Stomach (tissue), 8 donors: ENCODE measurements at regions not wholly inside any gene's neighbourhood (a gene's known extent, or its start where the extent isn't known, plus 50 kb on each side); places are given as distances from the start of the nearest gene placed in this dataset.
A peak's percentile ranks its signal among the peaks of the same experiment; 100 is the strongest.

Experiments used
- DNase-seq, 2 donors: peaks; one replicate each; pipeline versions ENCODE4 v3.0.0 to v3.0.0-alpha.2; 2013 to 2019
- H3K27ac ChIP-seq, 5 donors: fragments of 200-600 bp in 4 of 5; sonication (generic) in 4 of 5; one replicate each; pipeline ENCODE4 v1.5.1; 2013 to 2019; ENCODE audit warnings: mild to moderate bottlenecking in 1 of 5, moderate library complexity in 1 of 5
- H3K27me3 ChIP-seq, 3 donors: fragments of 200-600 bp; sonication (generic); one replicate each; pipeline ENCODE4 v1.5.1; 2017 to 2019; ENCODE audit warnings: mixed run types in 1 of 3
- H3K36me3 ChIP-seq, 4 donors: fragments of 200-600 bp; sonication (generic); 1 replicate in 3 of 4; 2 replicates in 1 of 4; pipeline ENCODE4 v1.5.1; 2016 to 2019
- H3K4me1 ChIP-seq, 4 donors: fragments of 200-600 bp; sonication (generic); one replicate each; pipeline ENCODE4 v1.5.1; 2016 to 2019
- H3K4me3 ChIP-seq, 4 donors: fragments of 200-600 bp; sonication (generic) in 3 of 4; one replicate each; pipeline ENCODE4 v1.5.1; 2016 to 2019; ENCODE audit warnings: mild to moderate bottlenecking in 1 of 4
- H3K9me3 ChIP-seq, 4 donors: fragments of 200-600 bp; sonication (generic); one replicate each; pipeline ENCODE4 v1.5.1; 2016 to 2019
- EP300 ChIP-seq: sonication (generic); formaldehyde crosslinking; IDR thresholded peaks from one replicate; pipeline ENCODE4 v1.6.1; 2017; ENCODE audit warnings: antibody characterized with exemption
- POLR2A ChIP-seq, 4 donors: fragments of 450-650 bp; IDR thresholded peaks; one replicate each; pipeline ENCODE4 v1.6.1; 2016; ENCODE audit warnings: antibody characterized with exemption in 4 of 4, control low read depth in 2 of 4, mild to moderate bottlenecking in 1 of 4, moderate library complexity in 1 of 4
- POLR2AphosphoS5 ChIP-seq, 3 donors: sonication (generic); formaldehyde crosslinking; IDR thresholded peaks; one replicate each; pipeline ENCODE4 v1.6.1; 2016; ENCODE audit warnings: antibody characterized with exemption in 3 of 3
- WGBS, 5 donors: extraction: QIAGEN DNeasy Blood & Tissue Kit in 3 of 5; methylation state at CpG; one replicate each; pipeline versions ENCODE4 v1.1.5 to v1.1.7; 2013 to 2018; 5-methylcytosine and 5-hydroxymethylcytosine counted together
- intact Hi-C: fragments of 100-400 bp; cut with DNase I; formaldehyde crosslinking; loops from one replicate; pipeline ENCODE4 v1.15.1; 2023; ENCODE audit warnings: low total_unique reads
- TF ChIP-seq, protein P1 (sequence below), 7 experiments: fragments of 450-650 bp in 4 of 7; fragments of 200-600 bp in 3 of 7; sonication (generic) in 3 of 7; IDR thresholded peaks; one replicate each; pipeline ENCODE4 v1.5.1; 2016 to 2019; ENCODE audit warnings: antibody characterized with exemption in 7 of 7, control low read depth in 2 of 7, mild to moderate bottlenecking in 1 of 7
- donor health status: healthy with polysubstance abuse.
- donor health status: Bipolar disorder and iron deficiency.
- donor health status: healthy.

DNA sequence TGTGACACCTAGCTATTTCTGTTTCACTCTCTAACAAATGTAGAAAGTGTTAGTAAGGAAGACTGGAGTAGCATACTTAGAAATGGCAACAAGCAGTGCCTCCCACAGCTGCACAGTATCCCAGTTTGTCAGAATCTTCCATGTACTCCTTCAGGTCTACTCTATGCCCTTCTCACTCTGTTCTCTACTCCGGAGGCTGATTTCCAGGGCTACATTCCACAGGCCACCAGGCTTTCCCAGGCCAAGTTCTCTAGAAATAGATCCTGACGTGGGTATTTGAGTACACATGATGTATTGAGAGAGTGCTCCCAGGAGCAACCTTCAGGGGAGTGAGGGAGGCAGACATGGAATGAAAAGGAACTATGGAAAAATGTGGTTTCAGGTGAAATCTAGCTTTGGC lies 177.3 kb upstream of the GK2 start:
- Histone ChIP-seq H3K9me3 (no peaks in the 10 kb centered on the region), H3K27me3 (no peaks in the 10 kb centered on the region), H3K36me3 (no peaks in the 10 kb centered on the region), H3K4me1 (peaks cover 0 to 15% (median 2%) of the 10 kb centered on the region in 4 donors), H3K27ac (peak overlapping the region in 2 of 5 donors; percentile 0 to 60), H3K4me3 (no peak overlapping the region)
- peak in 1 of 3 donors; percentile 19 for TF ChIP-seq POLR2AphosphoS5 (IDR thresholded peaks at IDR 0.05)
- no peak for TF ChIP-seq POLR2A (IDR thresholded peaks at IDR 0.05)
- WGBS, 5 donors, result 56 to 84% (median 83%) methylated on average over 2 of the region's 2 CpGs
- DNase-seq, result no peak
- intact Hi-C loops, result no loop called here

GRCh38 chr4:79584902-79585301 lies 176.9 kb upstream of the GK2 start:
- intact Hi-C loops, result no loop called here
- Histone ChIP-seq H3K27me3 (no peaks in the 10 kb centered on the region), H3K36me3 (no peaks in the 10 kb centered on the region), H3K27ac (peak overlapping the region in 2 of 5 donors; percentile 0 to 60), H3K4me3 (no peak overlapping the region), H3K9me3 (no peaks in the 10 kb centered on the region), H3K4me1 (peaks cover 0 to 13% (median 0%) of the 10 kb centered on the region in 4 donors)
- no peak for DNase-seq
- WGBS, 5 donors, result 49 to 77% (median 66%) methylated on average over 3 of the region's 3 CpGs
- TF ChIP-seq POLR2AphosphoS5 (IDR thresholded peaks at IDR 0.05) (peak in 1 of 3 donors; percentile 6), EP300 (no peak)

DNA sequence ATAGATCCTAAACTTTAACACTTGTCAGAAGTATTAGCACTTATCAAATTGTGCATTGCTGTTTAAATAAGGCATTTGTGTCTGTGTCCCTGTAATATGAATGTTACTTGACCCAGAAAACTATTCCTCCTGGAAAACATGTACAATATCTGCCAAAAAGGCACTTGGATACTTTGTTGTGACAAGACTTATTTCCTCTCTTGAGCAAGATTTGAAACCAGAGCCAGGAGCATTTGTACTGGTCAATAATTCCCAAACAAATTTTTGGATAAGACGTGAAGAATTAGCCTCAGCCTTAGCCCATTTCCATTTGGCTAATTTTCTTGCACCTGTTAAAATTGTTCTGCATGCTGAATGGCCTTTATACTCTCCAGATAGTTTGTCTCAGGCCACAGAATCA lies 176.3 kb upstream of the GK2 start:
- TF ChIP-seq POLR2AphosphoS5 (IDR thresholded peaks at IDR 0.05), result peak in 1 of 3 donors; percentile 48
- TF ChIP-seq EP300, result no peak
- TF ChIP-seq POLR2A (IDR thresholded peaks at IDR 0.05), result no peak
- 64 to 91% (median 70%) methylated on average over 1 of the region's 1 CpG for WGBS, 5 donors
- Histone ChIP-seq H3K27me3 (no peaks in the 10 kb centered on the region), H3K9me3 (no peaks in the 10 kb centered on the region), H3K4me3 (no peak overlapping the region), H3K27ac (peak overlapping the region in 2 of 5 donors; percentile 0 to 60), H3K36me3 (no peaks in the 10 kb centered on the region), H3K4me1 (peaks cover 0 to 13% (median 0%) of the 10 kb centered on the region in 4 donors)
- no peak for DNase-seq
- intact Hi-C loops, result no loop called here

- 78 to 97% (median 90%) methylated on average over 3 of the region's 3 CpGs for WGBS, 5 donors
- no peak for DNase-seq
- Histone ChIP-seq H3K4me3 (no peak overlapping the region), H3K27me3 (no peaks in the 10 kb centered on the region), H3K4me1 (peaks cover 0 to 15% (median 4%) of the 10 kb centered on the region in 4 donors), H3K9me3 (no peaks in the 10 kb centered on the region), H3K36me3 (no peaks in the 10 kb centered on the region), H3K27ac (no peak overlapping the region)
- intact Hi-C loops, result no loop called here
- TF ChIP-seq, protein P1, sequence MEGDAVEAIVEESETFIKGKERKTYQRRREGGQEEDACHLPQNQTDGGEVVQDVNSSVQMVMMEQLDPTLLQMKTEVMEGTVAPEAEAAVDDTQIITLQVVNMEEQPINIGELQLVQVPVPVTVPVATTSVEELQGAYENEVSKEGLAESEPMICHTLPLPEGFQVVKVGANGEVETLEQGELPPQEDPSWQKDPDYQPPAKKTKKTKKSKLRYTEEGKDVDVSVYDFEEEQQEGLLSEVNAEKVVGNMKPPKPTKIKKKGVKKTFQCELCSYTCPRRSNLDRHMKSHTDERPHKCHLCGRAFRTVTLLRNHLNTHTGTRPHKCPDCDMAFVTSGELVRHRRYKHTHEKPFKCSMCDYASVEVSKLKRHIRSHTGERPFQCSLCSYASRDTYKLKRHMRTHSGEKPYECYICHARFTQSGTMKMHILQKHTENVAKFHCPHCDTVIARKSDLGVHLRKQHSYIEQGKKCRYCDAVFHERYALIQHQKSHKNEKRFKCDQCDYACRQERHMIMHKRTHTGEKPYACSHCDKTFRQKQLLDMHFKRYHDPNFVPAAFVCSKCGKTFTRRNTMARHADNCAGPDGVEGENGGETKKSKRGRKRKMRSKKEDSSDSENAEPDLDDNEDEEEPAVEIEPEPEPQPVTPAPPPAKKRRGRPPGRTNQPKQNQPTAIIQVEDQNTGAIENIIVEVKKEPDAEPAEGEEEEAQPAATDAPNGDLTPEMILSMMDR (IDR thresholded peaks at IDR 0.05), result no peak
Measured at GRCh38 chr4:79578606-79579005, 170.6 kb upstream of the GK2 start.

DNA sequence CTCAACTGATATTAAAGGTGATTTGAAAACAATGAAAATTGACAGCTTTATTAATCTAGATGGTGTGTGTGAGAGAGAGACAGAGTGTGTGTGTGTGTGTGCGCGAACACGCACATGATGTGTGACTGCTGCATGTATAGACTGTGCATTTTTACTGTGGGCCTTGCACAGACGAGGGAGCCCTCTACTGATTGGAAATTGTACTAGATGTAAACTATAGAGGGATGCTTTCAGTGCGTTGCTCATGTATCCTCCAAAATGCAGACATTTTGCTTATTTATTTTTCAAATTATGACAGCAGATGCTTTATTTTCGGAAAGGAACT lies 168.4 kb upstream of the GK2 start:
- intact Hi-C loops, result no loop called here
- DNase-seq, result peak in 1 of 2 donors; percentile 74
- Histone ChIP-seq H3K4me1 (peaks cover 0 to 15% (median 4%) of the 10 kb centered on the region in 4 donors), H3K9me3 (no peaks in the 10 kb centered on the region), H3K27ac (peak overlapping the region in 1 of 5 donors; percentile 56), H3K4me3 (no peak overlapping the region), H3K36me3 (no peaks in the 10 kb centered on the region), H3K27me3 (no peaks in the 10 kb centered on the region)
- WGBS, 5 donors, result 28 to 46% (median 34%) methylated on average over 6 of the region's 6 CpGs
- TF ChIP-seq, protein P1 (IDR thresholded peaks at IDR 0.05), result peak in 4 of 7 experiments; percentile 16 to 22 (median 20)
- TF ChIP-seq POLR2AphosphoS5 (IDR thresholded peaks at IDR 0.05), result no peak

GRCh38 chr4:79575709-79576428 lies 167.8 kb upstream of the GK2 start:
- Histone ChIP-seq H3K27ac (peak overlapping the region in 3 of 5 donors; percentile 40 to 56 (median 42)), H3K4me1 (peaks cover 0 to 15% (median 4%) of the 10 kb centered on the region in 4 donors), H3K36me3 (no peaks in the 10 kb centered on the region), H3K27me3 (no peaks in the 10 kb centered on the region), H3K4me3 (no peak overlapping the region), H3K9me3 (no peaks in the 10 kb centered on the region)
- WGBS, 5 donors, result 57 to 79% (median 69%) methylated on average over 7 of the region's 7 CpGs
- DNase-seq, result peak in 1 of 2 donors; percentile 28
- intact Hi-C loops, result no loop called here
- TF ChIP-seq POLR2AphosphoS5 (IDR thresholded peaks at IDR 0.05), result no peak
- no peak for TF ChIP-seq EP300
- TF ChIP-seq, protein P1 (IDR thresholded peaks at IDR 0.05), result no peak
- no peak for TF ChIP-seq POLR2A (IDR thresholded peaks at IDR 0.05)
